SH-SY5Y (cell line): ENCODE measurements at regions not wholly inside any gene's neighbourhood (a gene's known extent, or its start where the extent isn't known, plus 50 kb on each side); places are given as distances from the start of the nearest gene placed in this dataset.

Source experiments
- GATA2 ChIP-seq: IDR thresholded peaks from 2 replicates; pipeline ENCODE4 v1.6.1; 2011; ENCODE audit warnings: mild to moderate bottlenecking, low read depth, low read length
- GATA3 ChIP-seq: IDR thresholded peaks from 2 replicates; pipeline ENCODE4 v1.6.1; 2011; ENCODE audit warnings: low read depth, mild to moderate bottlenecking, low read length, moderate library complexity

DNA sequence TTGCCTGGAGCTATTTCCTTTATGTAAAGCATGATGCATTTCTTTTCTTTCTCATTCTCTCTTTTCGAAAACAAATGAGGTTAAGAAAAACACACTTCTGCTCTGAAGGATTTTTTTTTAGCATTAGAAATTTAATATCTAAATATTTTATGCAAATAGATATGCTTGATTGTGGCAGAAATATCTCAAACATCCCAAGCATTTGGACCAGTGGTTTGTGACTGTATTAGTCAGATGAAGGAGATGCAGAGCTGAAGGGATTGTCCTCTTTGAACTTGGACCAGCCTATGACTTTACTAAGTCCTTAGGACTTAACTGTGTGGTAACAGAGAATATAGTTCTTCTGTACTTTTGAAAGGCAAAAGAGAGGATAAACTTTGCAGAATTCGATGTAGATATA lies 335.9 kb upstream of the NT5C1B start:
- TF ChIP-seq GATA2 (no peak), GATA3 (no peak)
